ENCODE measurements at regions not wholly inside any gene's neighbourhood (a gene's known extent, or its start where the extent isn't known, plus 50 kb on each side); places are given as distances from the start of the nearest gene placed in this dataset.
"Not testable (repeated sequence)": the region's sequence is repeated elsewhere in the genome, so short reads cannot be mapped to it uniquely, and the experiment has no call there.

DNA sequence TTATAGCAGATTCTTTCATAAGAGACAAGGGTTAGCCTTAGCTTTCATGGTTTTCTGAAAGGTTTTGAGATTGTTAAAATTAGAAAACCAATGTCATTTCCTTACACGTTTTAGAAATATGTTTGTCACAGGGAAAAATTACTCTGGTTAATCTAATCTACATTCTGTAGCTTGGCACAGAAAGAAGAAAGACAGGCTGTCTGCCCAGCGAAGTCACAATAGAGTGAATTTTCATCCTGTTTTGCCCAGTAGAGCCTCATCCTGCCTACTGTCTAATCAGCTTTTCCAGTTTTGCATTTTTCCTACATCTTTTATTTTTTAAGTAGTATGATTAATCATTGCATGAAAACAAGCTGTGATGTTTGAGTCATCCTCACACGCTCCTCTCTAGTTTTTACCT lies 688.8 kb downstream of the MTRR start:
- no peak for DNase-seq

DNA sequence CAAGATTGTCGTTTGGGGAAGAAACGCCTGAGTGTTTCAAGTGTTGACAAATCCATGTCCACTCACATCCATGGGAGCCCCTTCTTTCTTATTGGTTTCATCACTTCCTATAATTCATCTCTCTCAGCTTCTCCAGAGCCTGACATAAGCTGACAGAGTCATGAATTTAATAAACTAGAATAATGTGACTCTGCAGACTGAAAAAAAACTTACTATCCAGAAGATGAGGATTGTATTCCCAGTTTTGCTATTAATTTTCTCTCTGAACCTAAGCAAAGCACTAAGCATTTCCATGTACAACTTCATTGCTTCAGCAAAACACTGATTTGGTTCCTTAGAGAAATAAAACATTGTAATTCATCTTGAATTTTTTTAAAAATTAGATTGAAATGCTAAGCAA lies 691.8 kb downstream of the MTRR start:
- DNase-seq = no peak

GRCh38 chr5:8561224-8561840 lies 692.4 kb downstream of the MTRR start:
- no peak for DNase-seq

GRCh38 chr5:8561854-8562253 lies 692.9 kb downstream of the MTRR start:
- DNase-seq = no peak

DNA sequence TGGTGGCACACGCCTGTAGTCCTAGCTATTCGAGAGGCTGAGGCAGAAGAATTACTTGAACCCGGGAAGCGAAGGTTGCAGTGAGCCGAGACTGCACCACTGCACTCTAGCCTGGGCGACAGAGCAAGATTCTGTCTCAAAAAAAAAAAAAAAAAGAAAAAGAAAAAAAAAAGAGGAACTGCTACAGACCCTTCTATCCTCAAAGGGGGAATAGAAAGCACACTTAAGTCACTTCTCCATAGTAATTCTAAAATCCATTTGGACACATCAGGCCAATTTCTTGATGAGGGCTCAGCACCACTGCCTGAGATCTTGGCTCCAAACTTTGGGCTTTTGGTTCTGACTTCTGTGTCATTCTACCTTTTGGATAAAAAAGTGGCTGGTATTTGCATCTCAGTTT lies 694.6 kb downstream of the MTRR start:
- not testable (repeated sequence) for DNase-seq

DNA sequence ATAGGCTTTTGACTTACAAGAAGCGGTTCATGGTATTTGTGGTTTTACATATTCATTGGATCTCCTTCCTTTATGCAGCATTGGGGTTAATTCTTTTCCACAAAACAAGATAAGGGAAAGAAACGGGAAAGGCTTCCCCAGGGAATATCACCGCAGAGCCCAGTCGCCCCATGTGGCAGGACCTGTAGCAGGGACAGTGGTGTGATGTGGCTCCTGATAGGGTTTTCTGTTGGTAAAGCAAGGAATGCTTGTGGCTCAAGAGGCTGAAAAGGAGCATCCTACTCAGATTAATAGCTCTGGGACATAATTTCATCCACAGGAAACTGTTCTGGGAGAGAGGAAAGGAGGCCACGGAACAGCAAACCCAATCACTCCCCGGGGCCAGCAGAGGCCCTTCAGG lies 699.9 kb downstream of the MTRR start:
- no peak for DNase-seq

DNA sequence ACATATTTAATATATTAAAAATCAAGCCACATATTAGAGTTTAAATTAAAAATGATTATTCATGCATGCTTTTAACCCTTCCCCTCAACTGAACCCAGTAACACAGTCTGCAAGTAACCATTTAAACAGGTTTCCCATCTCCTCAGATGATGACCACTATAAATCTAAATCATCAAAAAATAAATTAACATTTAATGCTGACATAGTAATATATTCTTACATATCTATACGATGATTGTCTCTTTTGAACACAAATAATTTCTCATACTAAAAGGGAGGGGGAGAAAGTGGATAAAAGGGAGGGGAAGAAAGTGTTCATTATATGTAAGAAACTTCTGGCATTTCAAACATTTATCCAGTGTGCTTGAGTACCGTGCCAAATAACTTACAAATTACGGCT lies 701.6 kb downstream of the MTRR start:
- DNase-seq = no peak

DNA sequence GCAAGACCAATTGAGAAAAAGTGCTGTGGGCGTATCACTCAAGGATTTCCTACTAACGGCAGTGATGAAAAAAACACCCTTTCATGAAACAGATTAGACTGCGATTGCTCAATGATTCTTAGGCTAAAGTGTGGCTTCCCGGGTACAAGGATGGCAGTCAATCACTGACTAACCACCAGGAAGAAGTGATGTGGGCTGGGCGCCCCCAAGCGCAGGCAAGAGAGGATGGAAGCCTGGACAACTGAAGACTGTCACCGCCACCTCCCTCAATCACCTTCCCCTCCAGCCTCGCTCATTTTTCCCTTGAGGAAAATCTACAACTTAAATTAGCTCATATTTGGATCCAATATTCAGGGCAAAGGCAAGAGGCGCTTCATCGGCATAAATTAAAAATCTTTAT lies 707.2 kb downstream of the MTRR start:
- no peak for DNase-seq

DNA sequence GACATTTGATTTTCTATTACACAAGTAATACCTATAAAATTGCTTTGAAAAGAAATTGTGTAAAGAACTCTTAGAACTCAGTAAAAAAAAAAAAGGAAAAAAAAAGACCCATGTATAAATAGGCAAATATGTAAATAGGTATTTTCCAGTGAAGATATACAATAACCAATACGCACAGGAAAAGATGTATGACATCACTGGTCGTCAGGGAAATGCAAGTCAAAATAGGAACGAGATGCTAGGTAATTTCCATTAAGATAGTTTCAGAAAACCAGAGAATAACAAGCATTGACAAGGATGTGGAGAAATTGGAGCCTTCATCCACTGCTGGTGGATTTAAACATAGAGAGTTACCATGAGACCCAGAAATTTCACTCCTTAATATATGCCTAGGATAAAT lies 708.8 kb downstream of the MTRR start:
- DNase-seq = no peak

- no peak for DNase-seq
Measured at GRCh38 chr5:8580298-8580697, 711.4 kb downstream of the MTRR start.

DNA sequence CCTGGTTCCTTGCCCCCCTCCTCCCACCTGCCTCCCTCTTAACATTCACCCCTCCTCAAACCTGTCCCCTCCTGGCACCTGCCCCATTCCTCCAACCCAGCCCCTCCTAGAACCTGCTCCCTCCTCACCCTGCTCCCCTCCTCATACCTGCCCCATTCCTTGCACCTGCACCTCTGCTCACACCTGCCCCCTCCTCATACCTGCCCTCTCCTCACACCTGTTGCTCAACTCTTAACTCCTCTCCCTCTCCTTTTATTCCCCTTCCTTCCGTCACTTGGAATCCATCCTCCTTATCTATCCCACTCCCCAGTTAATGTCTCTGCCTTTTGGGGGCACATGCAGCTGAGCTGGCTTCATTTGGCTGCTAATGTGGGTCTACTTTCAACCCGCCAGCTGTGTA lies 712.1 kb downstream of the MTRR start:
- no peak for DNase-seq

DNA sequence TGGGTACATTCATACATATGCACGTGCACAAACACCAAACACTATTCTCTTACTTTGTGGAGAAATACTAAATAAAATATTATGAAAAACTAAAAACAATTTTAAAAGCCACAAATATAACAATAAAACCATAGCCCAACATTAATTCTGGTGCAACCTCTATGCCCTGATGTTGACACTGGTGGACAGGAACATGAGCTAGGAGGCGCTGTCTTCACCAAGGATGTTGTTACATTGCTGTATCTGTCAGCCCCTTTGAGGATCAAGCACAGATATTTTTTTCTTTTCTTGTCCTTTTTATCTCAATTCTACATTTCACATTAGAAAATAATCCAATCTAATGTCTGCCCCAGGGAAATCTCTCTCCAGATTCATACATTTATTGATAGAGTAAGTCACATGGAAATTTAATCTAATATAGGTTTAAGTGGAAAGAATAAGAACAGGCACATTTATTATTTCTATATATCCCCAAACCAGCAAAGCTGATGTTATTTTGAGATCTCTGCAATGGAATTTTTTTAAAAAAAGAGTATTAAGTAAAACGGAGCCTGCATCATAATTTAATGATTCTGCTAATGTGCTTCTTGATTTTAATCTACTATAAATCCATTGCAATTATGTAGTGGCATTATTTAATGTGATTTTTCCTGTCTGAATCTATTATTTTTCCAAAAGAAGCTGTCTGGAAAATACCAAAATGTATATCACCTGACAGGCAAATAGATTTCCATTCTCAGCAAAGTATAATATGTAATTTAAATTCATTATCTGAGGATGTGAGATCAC lies 716.5 kb downstream of the MTRR start:
- DNase-seq = no peak

GRCh38 chr5:8590959-8591358 lies 722.0 kb downstream of the MTRR start:
- no peak for DNase-seq

DNA sequence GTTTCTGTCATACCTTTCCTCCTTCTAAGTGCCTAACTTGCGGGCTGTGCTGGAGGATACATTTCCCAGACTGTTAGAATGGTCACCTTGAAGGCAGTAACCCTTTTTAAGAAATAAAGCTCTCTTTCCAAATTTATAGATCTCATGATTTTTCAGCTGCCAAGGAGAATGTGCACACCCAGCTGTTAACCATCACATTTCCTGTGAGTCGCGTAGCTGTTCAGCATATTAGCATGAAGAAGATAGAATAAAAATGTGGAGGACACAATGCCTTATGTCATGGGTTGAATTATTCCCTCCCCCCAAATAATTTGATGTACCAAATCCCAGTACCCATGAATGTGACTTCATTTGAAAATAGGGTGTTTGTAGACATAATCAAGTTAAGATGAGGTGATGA lies 729.4 kb downstream of the MTRR start:
- no peak for DNase-seq

DNA sequence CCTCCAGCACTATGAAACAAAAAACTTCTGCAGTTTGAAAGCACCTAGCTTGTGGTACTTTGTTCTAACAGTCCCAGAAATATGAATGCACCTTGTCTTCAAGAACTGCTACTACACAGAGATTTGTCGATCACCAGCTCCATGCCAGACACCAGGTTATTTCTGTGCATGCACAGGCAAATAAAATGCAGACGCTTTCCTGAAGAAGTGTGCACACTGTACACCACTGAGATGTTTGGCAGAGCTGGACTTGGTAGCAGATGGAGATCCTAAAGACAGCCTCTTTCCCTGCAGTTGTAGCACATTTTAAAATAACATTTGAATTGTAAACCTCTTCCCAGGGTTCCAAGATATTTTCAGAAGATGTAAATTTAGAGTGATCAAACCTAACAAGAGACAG lies 730.0 kb downstream of the MTRR start:
- DNase-seq = no peak

GRCh38 chr5:8600843-8601242 lies 731.9 kb downstream of the MTRR start:
- no peak for DNase-seq

- no peak for DNase-seq
Measured at GRCh38 chr5:8601831-8602354, 732.9 kb downstream of the MTRR start.

DNA sequence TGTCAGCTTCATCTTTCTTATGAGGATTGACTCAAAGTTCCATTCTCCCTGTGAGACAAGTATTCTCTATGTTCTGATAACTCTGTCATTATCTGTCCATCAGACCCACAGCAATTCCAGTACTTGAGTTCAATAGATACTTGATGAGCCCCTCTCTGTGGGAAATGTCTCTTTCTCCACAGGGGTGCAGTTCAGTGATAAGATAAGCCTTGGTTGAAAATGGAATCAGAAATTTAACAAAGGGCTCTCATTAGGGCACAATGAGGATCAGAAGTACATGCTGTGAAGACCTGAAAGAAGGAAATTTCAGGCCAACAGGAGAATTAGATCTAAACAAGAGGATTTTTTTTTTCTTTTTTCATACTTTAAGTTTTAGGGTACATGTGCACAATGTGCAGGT lies 737.3 kb downstream of the MTRR start:
- DNase-seq = no peak

GRCh38 chr5:8611067-8611466 lies 742.1 kb downstream of the MTRR start:
- no peak for DNase-seq

DNA sequence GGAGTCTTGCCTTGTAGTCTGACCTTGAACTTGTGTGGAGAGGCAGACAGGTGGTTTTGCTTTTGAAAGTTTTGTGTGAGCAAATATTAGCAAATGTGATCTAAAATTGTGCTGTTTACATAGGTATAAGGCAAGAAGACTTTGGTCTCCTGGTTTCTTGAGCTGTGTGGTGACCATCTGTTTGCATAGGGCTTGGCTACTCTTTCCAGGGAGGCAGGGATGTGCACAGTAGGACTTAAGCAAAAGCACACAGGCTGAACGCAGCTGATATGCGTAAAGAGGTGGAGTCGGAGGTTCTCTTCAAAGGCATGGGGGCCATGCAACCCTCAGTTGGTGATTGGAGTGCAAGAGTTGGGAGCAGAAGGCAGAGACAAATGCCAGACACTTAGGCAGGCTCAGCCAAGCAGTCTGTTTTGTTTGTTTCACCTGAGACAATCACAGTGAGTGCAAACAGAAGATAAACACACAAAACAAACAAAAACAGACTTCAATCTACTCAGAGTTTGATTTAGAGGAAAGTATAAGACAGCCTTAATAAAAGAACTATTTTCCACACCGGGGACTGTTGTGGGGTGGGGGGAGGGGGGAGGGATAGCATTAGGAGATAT lies 744.2 kb downstream of the MTRR start:
- DNase-seq = no peak

DNA sequence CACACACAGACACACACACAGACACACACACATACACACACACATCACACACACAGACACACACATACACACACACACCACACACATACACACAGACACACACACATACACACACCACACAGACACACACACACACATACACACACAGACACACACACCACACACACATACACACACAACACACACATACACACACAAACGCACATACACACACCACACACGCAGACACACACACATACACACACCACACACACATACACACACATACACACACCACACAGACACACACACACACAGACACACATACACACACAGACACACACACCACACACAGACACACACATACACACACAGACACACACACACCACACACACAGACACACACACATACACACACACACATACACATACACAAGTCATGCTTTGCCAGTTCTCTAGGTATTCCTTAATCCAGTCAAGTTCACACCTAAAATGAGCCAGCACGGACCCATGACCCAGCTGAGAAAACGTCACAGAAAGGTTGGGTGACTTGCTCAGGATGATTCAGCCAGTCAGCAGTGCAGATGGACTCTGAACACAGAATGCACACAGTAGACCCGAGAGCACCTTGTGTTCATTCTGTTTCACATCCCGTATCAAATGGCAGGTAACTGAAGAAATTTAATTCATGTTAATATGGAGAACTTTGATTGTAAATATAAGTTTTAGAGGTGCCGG lies 746.4 kb downstream of the MTRR start:
- no peak for DNase-seq

GRCh38 chr5:8628521-8628920 lies 759.6 kb downstream of the MTRR start:
- no peak for DNase-seq
